T47D (cell line): ENCODE measurements at regions not wholly inside any gene's neighbourhood (a gene's known extent, or its start where the extent isn't known, plus 50 kb on each side); places are given as distances from the start of the nearest gene placed in this dataset.

Experiments
- DNase-seq, 2 experiments: peaks; one replicate each; pipeline versions ENCODE4 v3.0.0 to v3.0.0-alpha.2; 2011 to 2012; ENCODE audit warnings: low read depth in 1 of 2, low spot score in 1 of 2
- JUND ChIP-seq: IDR thresholded peaks from 2 replicates; pipeline ENCODE4 v1.6.1; 2012; ENCODE audit warnings: low read depth
- in situ Hi-C: cut with HindIII; loops from 2 replicates; pipeline ENCODE4 v1.10.0; 2016; ENCODE audit warnings: low sequenced_read_pairs, low pct_unique_long_range_greater_than_20kb

DNA sequence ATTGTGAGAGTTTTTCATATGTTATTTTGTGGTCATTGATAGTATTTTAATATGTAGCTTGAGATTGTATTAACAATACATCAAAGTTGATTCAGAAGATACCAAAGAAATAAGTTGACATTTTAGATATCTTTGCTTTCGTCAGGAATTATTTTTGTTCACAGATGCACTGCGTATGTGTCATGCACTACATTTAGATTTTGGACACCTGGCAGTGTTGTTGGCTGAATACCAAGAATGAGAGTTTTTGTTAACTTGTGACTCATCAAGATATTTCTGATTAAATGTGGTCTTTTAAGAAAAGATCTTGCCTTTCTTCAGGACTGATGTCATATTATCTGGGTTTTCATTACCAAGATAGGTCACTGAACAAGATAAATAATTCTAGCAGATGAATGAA, 633.4 kb downstream of the CENPC start:
- in situ Hi-C loops: no loop called here
- DNase-seq: no peak
- no peak for TF ChIP-seq JUND

DNA sequence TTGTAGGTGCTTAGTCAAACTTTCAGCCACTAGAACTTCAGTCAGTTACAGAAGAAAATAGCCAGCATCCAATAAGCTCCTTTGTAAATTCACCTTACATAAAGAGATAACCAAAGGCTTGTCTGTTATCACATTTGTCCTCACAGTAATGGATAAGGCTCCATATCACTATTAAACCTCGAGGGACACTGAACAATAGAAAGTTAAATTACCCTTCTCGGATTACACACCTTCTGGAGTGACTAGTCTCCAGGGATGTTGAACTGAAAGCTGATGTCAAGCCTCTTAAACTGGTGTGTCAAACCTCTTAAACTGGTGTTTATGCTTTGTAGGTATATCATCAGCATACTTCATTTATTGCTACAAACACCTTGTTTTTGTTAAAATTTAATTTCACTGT, 639.0 kb downstream of the CENPC start:
- in situ Hi-C loops: no loop called here
- no peak for TF ChIP-seq JUND
- no peak for DNase-seq

DNA sequence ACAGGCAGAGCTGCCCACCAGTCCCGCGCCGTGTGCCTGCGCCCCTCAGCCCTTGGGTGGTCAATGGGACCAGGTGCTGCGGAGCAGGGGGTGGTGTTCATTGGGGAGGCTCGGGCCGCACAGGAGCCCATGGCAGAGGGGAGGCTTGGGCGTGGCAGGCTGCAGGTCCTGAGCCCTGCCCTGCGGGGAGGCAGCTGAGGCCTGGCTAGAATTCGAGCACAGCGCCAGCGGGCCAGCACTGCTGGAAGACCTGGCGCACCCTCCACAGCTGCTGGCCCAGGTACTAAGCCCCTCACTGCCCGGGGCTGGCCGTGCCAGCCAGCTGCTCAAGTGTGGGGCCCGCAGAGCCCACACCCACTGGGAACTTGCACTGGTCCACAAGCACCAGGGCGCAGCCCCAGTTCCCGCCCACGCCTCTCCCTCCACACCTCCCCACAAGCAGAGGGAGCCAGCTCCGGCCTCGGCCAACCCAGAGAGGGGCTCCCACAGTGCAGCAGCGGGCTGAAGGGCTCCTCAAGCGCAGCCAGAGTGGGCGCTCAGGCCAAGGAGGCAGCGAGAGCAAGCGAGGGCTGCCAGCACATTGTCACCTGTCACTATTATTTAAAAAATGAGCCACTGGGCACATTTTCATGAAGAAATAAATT, 645.8 kb downstream of the CENPC start:
- in situ Hi-C loops: no loop called here
- DNase-seq: no peak
- TF ChIP-seq JUND: no peak

DNA sequence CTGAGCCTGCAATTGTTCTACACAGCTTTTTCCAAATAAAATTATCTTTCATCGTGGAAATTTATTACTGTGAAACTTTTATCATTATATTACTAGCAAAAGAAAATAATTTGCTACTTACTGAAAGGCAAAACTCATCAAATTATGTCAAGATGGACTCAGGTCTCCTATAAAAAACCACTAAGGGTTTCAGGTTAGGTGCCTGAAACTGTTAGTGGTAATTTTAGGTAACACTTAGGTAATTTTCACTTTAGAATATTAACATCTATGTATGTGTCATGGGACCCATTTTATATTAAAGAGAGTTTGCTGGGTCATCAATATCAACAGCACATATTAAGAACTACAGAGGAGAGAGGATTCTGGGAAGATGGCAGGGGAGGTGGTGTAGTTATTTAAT, 651.5 kb downstream of the CENPC start:
- TF ChIP-seq JUND: no peak
- in situ Hi-C loops: no loop called here
- no peak for DNase-seq

DNA sequence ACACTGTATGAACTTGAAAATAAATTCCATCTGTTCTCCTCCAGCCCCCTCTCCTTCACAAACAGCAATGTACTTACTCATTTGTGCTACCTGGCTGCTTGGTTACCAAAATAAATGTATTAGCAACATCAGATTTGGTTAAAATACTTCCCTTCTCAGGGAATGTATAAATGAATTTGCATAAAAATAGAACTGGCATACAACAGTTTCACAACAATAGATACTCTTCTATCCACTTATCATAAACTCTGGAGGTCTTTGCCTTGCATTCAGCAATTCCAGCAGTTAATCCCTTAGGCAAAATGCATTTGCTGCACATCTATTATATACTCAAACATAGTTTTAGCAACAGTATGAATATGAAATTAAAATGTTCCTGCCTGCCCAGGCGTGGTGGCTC, 658.2 kb downstream of the CENPC start:
- no peak for DNase-seq
- no peak for TF ChIP-seq JUND
- in situ Hi-C loops: no loop called here

DNA sequence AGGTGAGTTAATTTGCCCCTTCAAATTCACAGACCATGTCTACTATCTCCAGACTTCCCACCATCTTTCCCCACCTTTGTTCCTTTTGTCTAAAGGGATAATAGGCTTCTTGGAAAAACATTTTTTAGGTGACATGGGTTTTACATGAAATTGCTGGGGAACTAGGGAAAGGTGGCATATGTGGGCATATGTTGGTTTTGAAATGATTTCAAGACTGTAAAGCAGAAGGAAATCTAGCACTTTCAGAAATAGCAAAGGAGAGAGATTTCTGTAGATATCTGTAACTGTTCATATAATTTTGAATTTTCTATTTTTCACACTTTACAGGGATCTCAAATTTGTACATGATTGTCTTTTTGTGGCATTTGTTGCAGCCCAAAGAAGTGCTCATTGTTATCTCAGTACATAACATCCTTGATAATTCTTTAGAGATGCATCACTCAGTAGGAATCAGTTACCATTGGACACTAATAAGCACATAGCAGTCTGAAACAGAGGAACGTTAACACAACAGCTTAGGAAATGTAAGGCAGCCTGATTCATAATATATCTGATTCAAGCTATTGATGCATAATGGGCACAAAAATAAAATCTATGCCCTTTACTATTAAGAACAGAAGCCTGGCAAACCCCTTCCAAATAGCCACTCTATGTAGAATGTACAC, 659.7 kb downstream of the CENPC start:
- in situ Hi-C loops: no loop called here

DNA sequence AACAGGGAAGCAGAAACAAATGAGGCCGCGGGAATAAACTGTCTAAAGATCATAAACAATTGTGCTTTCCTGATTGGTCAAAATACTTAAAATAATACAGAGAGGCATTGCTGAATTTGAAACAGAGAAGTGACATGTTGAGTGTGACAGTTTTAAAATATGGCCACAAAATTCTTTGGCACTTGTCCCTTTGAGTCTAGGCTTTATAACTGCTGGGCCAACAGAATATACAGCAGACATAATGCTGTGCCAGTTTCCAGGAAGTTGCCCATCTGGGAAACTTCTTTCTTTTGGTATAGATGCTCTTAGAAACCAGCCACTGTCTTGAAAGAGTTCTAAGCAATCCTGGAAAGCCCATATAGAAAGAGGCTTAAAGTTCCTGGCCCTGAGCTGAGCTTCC, 668.4 kb downstream of the CENPC start:
- TF ChIP-seq JUND: no peak
- DNase-seq: no peak
- in situ Hi-C loops: no loop called here

More for the DNA sequence above, 659.7 kb downstream of the CENPC start:
- no peak for TF ChIP-seq JUND
- no peak for DNase-seq

DNA sequence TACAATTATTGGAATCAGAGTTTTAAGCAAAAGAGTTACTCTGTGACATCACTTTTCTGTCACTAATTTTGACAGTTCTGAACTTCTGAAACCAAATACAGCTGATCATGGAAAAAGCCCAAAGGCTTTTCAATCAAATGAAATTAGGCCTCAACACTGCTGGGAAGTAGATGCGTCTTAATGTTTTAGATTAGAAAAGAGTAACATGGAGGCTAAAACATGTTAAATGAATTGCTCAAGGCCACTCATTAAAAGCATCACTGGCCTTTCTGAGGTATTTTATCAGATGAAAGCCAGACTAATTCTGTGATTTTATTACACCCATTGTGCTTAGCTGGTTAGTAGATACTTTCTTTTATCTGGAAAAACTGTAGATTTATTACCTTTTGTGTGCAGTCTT, 672.6 kb downstream of the CENPC start:
- TF ChIP-seq JUND: no peak
- DNase-seq: no peak
- in situ Hi-C loops: no loop called here

DNA sequence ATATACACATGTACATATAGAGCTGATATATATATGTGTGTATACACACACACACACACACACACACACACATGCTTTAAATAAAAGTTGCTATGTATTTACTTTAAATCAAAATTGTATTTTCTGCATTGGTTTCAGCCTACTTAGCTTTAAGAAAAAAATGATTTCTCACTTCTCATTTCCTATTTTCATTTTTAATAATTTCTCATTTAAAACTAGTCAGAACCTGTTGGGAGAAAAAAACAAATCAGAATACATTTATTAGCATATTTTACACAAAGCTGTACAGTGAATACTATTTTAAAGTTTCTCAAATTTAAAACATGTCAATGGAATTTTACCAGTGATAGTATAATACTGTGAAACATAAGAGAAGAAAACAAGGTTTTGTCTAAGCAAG, 681.8 kb downstream of the CENPC start:
- TF ChIP-seq JUND: no peak
- no peak for DNase-seq
- in situ Hi-C loops: no loop called here

DNA sequence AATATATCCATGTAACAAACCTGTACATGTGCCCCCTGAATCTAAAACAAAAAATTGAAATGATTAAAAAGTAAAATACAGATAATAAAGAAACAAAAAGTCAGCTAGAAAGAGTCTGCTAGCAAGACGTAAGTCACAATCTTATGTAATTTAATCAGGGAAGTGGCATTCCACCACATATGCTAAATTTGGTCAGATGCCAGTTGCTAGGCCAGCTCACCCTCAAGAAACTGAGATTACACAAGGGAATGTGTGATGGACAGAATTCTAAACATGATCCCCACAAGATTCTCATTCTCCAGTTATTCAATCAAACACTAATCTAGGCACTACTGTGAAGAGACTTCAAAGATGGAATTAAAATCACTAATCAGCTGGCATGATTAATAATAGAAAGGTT, 689.3 kb downstream of the CENPC start:
- no peak for DNase-seq
- no peak for TF ChIP-seq JUND
- in situ Hi-C loops: no loop called here

DNA sequence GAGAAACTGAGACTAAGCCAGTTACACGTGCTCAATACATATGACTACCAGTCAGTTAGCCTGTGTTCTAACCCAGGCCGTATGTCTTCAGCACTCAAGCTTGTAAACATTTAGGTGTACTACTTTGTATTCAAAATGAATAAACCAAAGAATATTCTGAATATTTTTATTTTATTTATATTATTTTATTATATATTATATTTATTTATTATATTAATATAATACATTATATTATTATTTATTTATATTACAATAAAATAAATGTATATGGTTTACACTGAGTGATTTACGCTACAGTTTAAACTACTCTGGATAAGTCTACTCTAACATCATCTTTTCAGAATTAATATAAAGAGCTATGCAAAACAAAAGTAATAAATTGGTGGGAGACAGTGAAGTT, 691.5 kb downstream of the CENPC start:
- no peak for TF ChIP-seq JUND
- in situ Hi-C loops: no loop called here
- no peak for DNase-seq

DNA sequence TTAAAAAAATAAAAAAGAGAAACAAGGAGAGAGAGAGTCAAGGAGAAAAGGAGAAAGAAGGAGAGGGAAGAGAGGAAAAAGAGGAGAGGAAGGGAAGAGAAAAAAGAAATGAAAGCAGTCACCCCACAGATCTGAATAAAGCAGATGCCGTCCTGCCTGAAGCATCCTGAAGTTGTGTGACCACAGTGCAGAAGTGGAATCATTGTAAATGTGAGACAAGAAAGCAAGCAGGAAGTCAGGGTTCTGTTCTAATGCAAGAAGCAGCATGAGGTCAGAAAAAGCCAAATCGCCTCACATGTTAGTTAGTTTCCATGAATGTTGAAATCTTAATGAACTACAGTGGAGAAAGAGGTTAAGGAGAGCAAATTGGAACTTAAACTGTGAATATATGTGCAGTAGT, 692.5 kb downstream of the CENPC start:
- DNase-seq: no peak
- in situ Hi-C loops: no loop called here
- TF ChIP-seq JUND: no peak

DNA sequence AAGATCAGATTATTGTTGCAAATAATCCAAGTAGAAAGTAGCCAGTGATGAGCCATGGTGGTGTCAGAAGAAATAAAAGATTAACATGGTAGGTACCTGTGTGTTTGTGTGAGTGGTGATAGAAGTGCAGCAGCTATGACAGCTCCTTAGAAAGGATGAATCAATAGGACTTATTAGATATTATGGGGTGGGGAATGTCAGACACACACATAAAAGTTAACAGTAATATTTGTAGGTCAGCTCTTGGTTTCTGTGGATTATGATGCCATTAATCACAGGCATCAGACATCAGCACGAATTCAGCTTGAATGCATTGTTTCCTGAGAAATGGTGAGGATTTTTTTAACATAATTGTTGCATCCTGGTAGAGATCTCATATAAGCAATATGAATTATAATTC, 695.7 kb downstream of the CENPC start:
- DNase-seq: no peak
- no peak for TF ChIP-seq JUND
- in situ Hi-C loops: no loop called here

DNA sequence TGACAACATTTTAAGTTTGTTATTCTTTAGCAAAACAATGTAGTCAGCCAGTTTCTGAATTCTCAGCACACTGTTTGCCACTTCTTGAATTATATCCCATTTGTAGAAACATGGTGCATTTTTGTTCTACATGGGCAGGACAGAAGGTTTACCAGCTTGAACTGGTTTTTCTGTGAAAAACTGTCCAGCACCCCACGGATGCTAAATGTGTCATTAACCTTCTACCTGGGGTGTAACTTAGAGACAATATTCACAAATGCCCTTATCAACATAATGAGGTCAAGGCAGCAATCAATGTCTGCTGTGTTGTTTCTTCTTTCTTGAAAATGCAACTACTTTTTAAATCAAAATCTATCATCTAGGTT, 702.6 kb downstream of the CENPC start:
- no peak for DNase-seq
- in situ Hi-C loops: no loop called here
- TF ChIP-seq JUND: no peak
